ENCODE measurements at regions not wholly inside any gene's neighbourhood (a gene's known extent, or its start where the extent isn't known, plus 50 kb on each side); places are given as distances from the start of the nearest gene placed in this dataset.
A peak's percentile ranks its signal among the peaks of the same experiment; 100 is the strongest.

DNA sequence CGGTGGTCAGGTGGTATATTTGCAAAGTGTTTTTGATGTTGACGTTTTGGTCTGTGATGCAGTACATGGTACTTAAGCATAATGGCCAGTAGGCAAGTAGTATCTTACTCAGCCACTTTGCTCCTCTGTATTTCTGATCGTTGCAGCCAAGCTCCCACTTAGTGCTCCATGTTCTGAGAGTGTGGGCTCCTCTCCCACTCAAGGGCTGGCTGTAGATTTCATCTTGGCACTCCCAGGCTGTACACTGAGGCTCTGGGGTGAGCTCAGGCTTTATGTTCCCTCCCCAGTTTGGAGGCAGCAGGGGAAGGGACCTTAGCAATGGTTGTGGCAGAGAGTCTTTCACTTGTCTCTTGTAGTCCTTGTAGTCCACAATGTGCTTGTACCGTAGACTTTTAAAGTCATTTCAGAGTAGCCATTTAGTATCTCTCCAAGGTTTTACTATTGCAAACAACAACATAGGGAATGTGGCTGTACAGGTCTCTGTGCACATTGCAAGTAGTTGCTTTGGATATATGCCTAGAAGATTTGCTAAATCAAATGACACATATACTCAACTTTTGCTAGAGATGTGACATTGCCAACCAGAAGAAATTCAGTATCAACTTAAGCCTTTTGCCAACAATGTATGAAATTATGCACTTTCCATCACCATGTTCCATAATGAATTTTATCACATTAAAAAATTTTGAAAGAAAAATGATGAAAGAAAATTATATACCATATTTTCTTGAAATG is 304.3 kb upstream of the CTNND2 start:
- H3K79me2 ChIP-seq (ENCODE audit: control insufficient read depth, insufficient read depth, low read length, poor library complexity): no peaks in the 10 kb centered on the region

DNA sequence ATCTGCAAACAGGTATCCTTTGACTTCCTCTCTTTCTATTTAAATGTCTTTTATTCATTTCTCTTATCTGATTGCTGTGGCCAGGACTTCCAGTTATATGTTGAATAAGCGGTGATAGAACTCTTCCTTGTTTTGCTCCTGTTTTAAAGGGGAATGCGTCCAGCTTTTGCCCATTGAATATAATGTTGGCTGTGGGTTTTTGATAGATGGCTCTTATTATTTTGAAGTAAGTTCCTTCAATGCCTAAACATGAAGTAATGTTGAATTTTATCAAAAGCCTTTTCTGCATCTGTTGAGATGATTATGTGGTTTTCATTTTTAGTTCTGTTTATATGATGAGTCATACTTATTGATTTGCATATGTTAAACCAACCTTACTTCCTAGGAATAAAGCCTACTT is 300.5 kb upstream of the CTNND2 start:
- H3K4ac ChIP-seq (ENCODE audit: low read depth, low read length): no peak overlapping the region
- H4K91ac ChIP-seq (ENCODE audit: low read depth, low read length): no peak overlapping the region
- no peak overlapping the region for H2BK120ac ChIP-seq (ENCODE audit: insufficient read depth, low read length, poor library complexity)
- H3K4me1 ChIP-seq (ENCODE audit: control insufficient read depth in 1 of 2, insufficient read depth in 2 of 2, low read length in 2 of 2): no peaks in the 10 kb centered on the region
- no peak overlapping the region for H2BK12ac ChIP-seq (ENCODE audit: low read length)
- H2AFZ ChIP-seq (ENCODE audit: insufficient read depth, low read length, poor library complexity): no peak overlapping the region
- H3K14ac ChIP-seq (ENCODE audit: low read length): no peak overlapping the region
- H3K9me3 ChIP-seq (ENCODE audit: insufficient read depth, low read depth, low read length): no peaks in the 10 kb centered on the region
- H3K4me2 ChIP-seq (ENCODE audit: low read length): no peak overlapping the region
- H3K36me3 ChIP-seq (ENCODE audit: control insufficient read depth in 1 of 2, insufficient read depth in 2 of 2, low read length in 2 of 2): no peaks in the 10 kb centered on the region
- no peak overlapping the region for H3K23ac ChIP-seq (ENCODE audit: low read length)
- no CpG with 5 or more reads among the region's 2 CpGs for WGBS (ENCODE audit: extremely low coverage, insufficient coverage, insufficient read length)
- H2AK5ac ChIP-seq (ENCODE audit: low read length): no peak overlapping the region
- H3K18ac ChIP-seq (ENCODE audit: low read length): no peak overlapping the region
- H4K12ac ChIP-seq (ENCODE audit: low read depth, low read length): no peak overlapping the region
- no peak overlapping the region for H3K4me3 ChIP-seq (ENCODE audit: low read depth, low read length)
- DNase-seq: no peak
- no peaks in the 10 kb centered on the region for H3K79me1 ChIP-seq (ENCODE audit: low read length)
- no peak overlapping the region for H3K27ac ChIP-seq (ENCODE audit: low read depth, low read length)
- no peak overlapping the region for H2BK5ac ChIP-seq (ENCODE audit: low read depth, low read length, poor library complexity)
- H3K79me2 ChIP-seq (ENCODE audit: control insufficient read depth, insufficient read depth, low read length, poor library complexity): no peaks in the 10 kb centered on the region
- H4K8ac ChIP-seq (ENCODE audit: low read depth, low read length): no peak overlapping the region
- H3K9ac ChIP-seq (ENCODE audit: low read length): no peak overlapping the region
- no peaks in the 10 kb centered on the region for H3K27me3 ChIP-seq (ENCODE audit: insufficient read depth, low read length)

More for the DNA sequence above, 304.3 kb upstream of the CTNND2 start:
- no peak for DNase-seq
- no peak overlapping the region for H3K9ac ChIP-seq (ENCODE audit: low read length)
- no peak overlapping the region for H3K18ac ChIP-seq (ENCODE audit: low read length)
- H2BK120ac ChIP-seq (ENCODE audit: insufficient read depth, low read length, poor library complexity): no peak overlapping the region
- H4K12ac ChIP-seq (ENCODE audit: low read depth, low read length): no peak overlapping the region
- H3K4ac ChIP-seq (ENCODE audit: low read depth, low read length): no peak overlapping the region
- no peaks in the 10 kb centered on the region for H3K79me1 ChIP-seq (ENCODE audit: low read length)
- H2AFZ ChIP-seq (ENCODE audit: insufficient read depth, low read length, poor library complexity): no peak overlapping the region
- H4K91ac ChIP-seq (ENCODE audit: low read depth, low read length): no peak overlapping the region
- no peak overlapping the region for H3K4me3 ChIP-seq (ENCODE audit: low read depth, low read length)
- H3K27me3 ChIP-seq (ENCODE audit: insufficient read depth, low read length): no peaks in the 10 kb centered on the region
- no peak overlapping the region for H4K8ac ChIP-seq (ENCODE audit: low read depth, low read length)
- peak overlapping the region; percentile 53 for H3K23ac ChIP-seq (ENCODE audit: low read length)
- no peak overlapping the region for H2AK5ac ChIP-seq (ENCODE audit: low read length)
- no peaks in the 10 kb centered on the region for H3K4me1 ChIP-seq (ENCODE audit: control insufficient read depth in 1 of 2, insufficient read depth in 2 of 2, low read length in 2 of 2)
- no peaks in the 10 kb centered on the region for H3K9me3 ChIP-seq (ENCODE audit: insufficient read depth, low read depth, low read length)
- H2BK12ac ChIP-seq (ENCODE audit: low read length): no peak overlapping the region
- WGBS (ENCODE audit: extremely low coverage, insufficient coverage, insufficient read length): no CpG with 5 or more reads among the region's 4 CpGs
- H2BK5ac ChIP-seq (ENCODE audit: low read depth, low read length, poor library complexity): no peak overlapping the region
- no peak overlapping the region for H3K14ac ChIP-seq (ENCODE audit: low read length)
- no peak overlapping the region for H3K4me2 ChIP-seq (ENCODE audit: low read length)
- H3K27ac ChIP-seq (ENCODE audit: low read depth, low read length): no peak overlapping the region
- no peaks in the 10 kb centered on the region for H3K36me3 ChIP-seq (ENCODE audit: control insufficient read depth in 1 of 2, insufficient read depth in 2 of 2, low read length in 2 of 2)

DNA sequence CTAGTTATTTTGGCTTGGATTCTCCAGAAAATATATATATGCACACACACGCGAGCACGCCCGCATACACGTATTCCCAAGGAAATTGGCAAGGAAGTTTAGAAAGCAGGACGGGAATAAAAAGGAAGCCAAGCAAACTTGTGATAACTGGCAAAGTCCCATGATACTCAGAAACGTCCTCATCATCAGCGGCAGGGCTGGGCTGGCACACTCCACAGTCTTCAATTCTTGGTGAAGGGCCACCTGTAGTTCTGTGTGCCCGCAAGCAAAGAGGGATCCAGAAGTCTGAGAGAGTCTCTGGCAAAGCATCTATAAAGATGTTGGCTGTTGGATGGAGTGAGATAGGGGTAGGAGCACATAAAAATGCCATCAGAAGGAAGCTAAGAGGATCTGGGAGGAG is 289.3 kb upstream of the CTNND2 start:
- Histone ChIP-seq H3K14ac (ENCODE audit: low read length) (no peak overlapping the region), H3K23ac (ENCODE audit: low read length) (no peak overlapping the region), H3K9me3 (ENCODE audit: insufficient read depth, low read depth, low read length) (no peaks in the 10 kb centered on the region), H2AK5ac (ENCODE audit: low read length) (no peak overlapping the region), H3K27me3 (ENCODE audit: insufficient read depth, low read length) (no peaks in the 10 kb centered on the region), H4K8ac (ENCODE audit: low read depth, low read length) (no peak overlapping the region), H3K27ac (ENCODE audit: low read depth, low read length) (no peak overlapping the region), H3K9ac (ENCODE audit: low read length) (no peak overlapping the region), H2BK5ac (ENCODE audit: low read depth, low read length, poor library complexity) (no peak overlapping the region), H3K4ac (ENCODE audit: low read depth, low read length) (no peak overlapping the region), H2BK120ac (ENCODE audit: insufficient read depth, low read length, poor library complexity) (no peak overlapping the region), H3K18ac (ENCODE audit: low read length) (no peak overlapping the region), H4K91ac (ENCODE audit: low read depth, low read length) (no peak overlapping the region), H3K79me1 (ENCODE audit: low read length) (no peaks in the 10 kb centered on the region), H4K12ac (ENCODE audit: low read depth, low read length) (no peak overlapping the region), H3K4me2 (ENCODE audit: low read length) (no peak overlapping the region), H3K4me3 (ENCODE audit: low read depth, low read length) (no peak overlapping the region), H3K79me2 (ENCODE audit: control insufficient read depth, insufficient read depth, low read length, poor library complexity) (no peaks in the 10 kb centered on the region), H3K36me3 (ENCODE audit: control insufficient read depth in 1 of 2, insufficient read depth in 2 of 2, low read length in 2 of 2) (no peaks in the 10 kb centered on the region), H3K4me1 (ENCODE audit: control insufficient read depth in 1 of 2, insufficient read depth in 2 of 2, low read length in 2 of 2) (no peaks in the 10 kb centered on the region), H2AFZ (ENCODE audit: insufficient read depth, low read length, poor library complexity) (no peak overlapping the region), H2BK12ac (ENCODE audit: low read length) (no peak overlapping the region)
- DNase-seq: no peak
- WGBS (ENCODE audit: extremely low coverage, insufficient coverage, insufficient read length): no CpG with 5 or more reads among the region's 9 CpGs

DNA sequence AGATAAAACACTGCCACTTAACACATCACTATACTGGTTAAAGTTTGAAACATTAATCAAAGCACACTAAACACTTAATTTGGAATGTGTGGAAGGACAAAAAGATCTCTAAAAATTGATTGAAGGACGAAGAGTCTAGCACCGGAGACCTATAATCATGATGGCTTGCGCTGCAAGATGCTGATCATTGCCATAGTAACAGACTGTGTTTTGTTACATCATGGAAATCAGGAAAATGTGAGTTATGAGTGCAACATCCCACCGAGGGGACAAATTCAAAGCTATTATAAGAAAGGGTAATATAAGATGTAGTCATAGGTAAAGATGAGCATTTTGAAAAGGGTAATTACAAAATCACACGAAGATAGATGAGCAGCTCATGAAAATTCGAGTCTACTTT is 278.8 kb upstream of the CTNND2 start:
- Histone ChIP-seq H3K79me1 (ENCODE audit: low read length) (no peaks in the 10 kb centered on the region), H3K79me2 (ENCODE audit: control insufficient read depth, insufficient read depth, low read length, poor library complexity) (no peaks in the 10 kb centered on the region), H3K14ac (ENCODE audit: low read length) (no peak overlapping the region), H2AFZ (ENCODE audit: insufficient read depth, low read length, poor library complexity) (no peak overlapping the region), H3K9me3 (ENCODE audit: insufficient read depth, low read depth, low read length) (no peaks in the 10 kb centered on the region), H2BK12ac (ENCODE audit: low read length) (no peak overlapping the region), H3K4me3 (ENCODE audit: low read depth, low read length) (no peak overlapping the region), H4K91ac (ENCODE audit: low read depth, low read length) (no peak overlapping the region), H3K4me1 (ENCODE audit: control insufficient read depth in 1 of 2, insufficient read depth in 2 of 2, low read length in 2 of 2) (no peaks in the 10 kb centered on the region), H4K8ac (ENCODE audit: low read depth, low read length) (no peak overlapping the region), H3K27ac (ENCODE audit: low read depth, low read length) (no peak overlapping the region), H3K23ac (ENCODE audit: low read length) (no peak overlapping the region), H2BK120ac (ENCODE audit: insufficient read depth, low read length, poor library complexity) (no peak overlapping the region), H3K18ac (ENCODE audit: low read length) (no peak overlapping the region), H3K9ac (ENCODE audit: low read length) (no peak overlapping the region), H4K12ac (ENCODE audit: low read depth, low read length) (no peak overlapping the region), H3K36me3 (ENCODE audit: control insufficient read depth in 1 of 2, insufficient read depth in 2 of 2, low read length in 2 of 2) (no peaks in the 10 kb centered on the region), H2BK5ac (ENCODE audit: low read depth, low read length, poor library complexity) (no peak overlapping the region), H3K27me3 (ENCODE audit: insufficient read depth, low read length) (no peaks in the 10 kb centered on the region), H3K4me2 (ENCODE audit: low read length) (no peak overlapping the region), H3K4ac (ENCODE audit: low read depth, low read length) (no peak overlapping the region), H2AK5ac (ENCODE audit: low read length) (no peak overlapping the region)
- DNase-seq: no peak
- WGBS (ENCODE audit: extremely low coverage, insufficient coverage, insufficient read length): no CpG with 5 or more reads among the region's 6 CpGs

Measured in trophoblast cell (in vitro differentiated cells and primary cell).